ENCODE measurements at regions not wholly inside any gene's neighbourhood (a gene's known extent, or its start where the extent isn't known, plus 50 kb on each side); places are given as distances from the start of the nearest gene placed in this dataset.
A peak's percentile ranks its signal among the peaks of the same experiment; 100 is the strongest.

GRCh38 chr2:196251132-196251531 is 79.8 kb upstream of the STK17B start:
- Histone ChIP-seq H3K4me1 (ENCODE audit: control insufficient read depth, extremely low read depth, insufficient read depth, low read length) (peaks cover 6% of the 10 kb centered on the region), H3K27ac (ENCODE audit: insufficient read depth, low read length) (no peak overlapping the region)

GRCh38 chr2:196252408-196253115 is 81.2 kb upstream of the STK17B start:
- no peaks in the 10 kb centered on the region for H3K79me2 ChIP-seq (ENCODE audit: control insufficient read depth, insufficient read depth, low read length)
- no peak overlapping the region for H3K9ac ChIP-seq (ENCODE audit: insufficient read depth, low read length)
- H3K27ac ChIP-seq (ENCODE audit: insufficient read depth, low read length) = no peak overlapping the region
- no peaks in the 10 kb centered on the region for H3K9me3 ChIP-seq (ENCODE audit: control insufficient read depth, insufficient read depth, low read depth, low read length)
- TF ChIP-seq CTCF (conservative IDR thresholded peaks at IDR 0.05 in 1 of 2, IDR thresholded peaks at IDR 0.05 in 1 of 2; ENCODE audit: low read depth in 1 of 2, low read length in 2 of 2) = no peak
- no peak for TF ChIP-seq EZH2 (IDR thresholded peaks at IDR 0.05; ENCODE audit: low read length, missing control alignments)
- no peaks in the 10 kb centered on the region for H4K20me1 ChIP-seq (ENCODE audit: control insufficient read depth, extremely low read depth, insufficient read depth, low read length)
- H3K4me2 ChIP-seq (ENCODE audit: extremely low read depth, insufficient read depth, low read length) = no peak overlapping the region
- H3K4me1 ChIP-seq (ENCODE audit: control insufficient read depth, extremely low read depth, insufficient read depth, low read length) = peaks cover 6% of the 10 kb centered on the region
- H3K27me3 ChIP-seq (ENCODE audit: control insufficient read depth, insufficient read depth, low read length) = no peaks in the 10 kb centered on the region
- no peak overlapping the region for H2AFZ ChIP-seq (ENCODE audit: low read length)
- DNase-seq (ENCODE audit: low read depth in 2 of 2) = peak; percentile 29 to 82
- no peak overlapping the region for H3K4me3 ChIP-seq (replicated peaks in 1 of 4; ENCODE audit: control extremely low read depth in 1 of 4, insufficient read depth in 1 of 4, low read depth in 3 of 4, low read length in 4 of 4)
- no peaks in the 10 kb centered on the region for H3K36me3 ChIP-seq (ENCODE audit: control insufficient read depth, insufficient read depth, low read length)

More at GRCh38 chr2:196251132-196251531, 79.8 kb upstream of the STK17B start:
- H3K9ac ChIP-seq (ENCODE audit: insufficient read depth, low read length) = no peak overlapping the region
- H3K4me2 ChIP-seq (ENCODE audit: extremely low read depth, insufficient read depth, low read length) = no peak overlapping the region
- no peak overlapping the region for H2AFZ ChIP-seq (ENCODE audit: low read length)
- no peaks in the 10 kb centered on the region for H4K20me1 ChIP-seq (ENCODE audit: control insufficient read depth, extremely low read depth, insufficient read depth, low read length)
- no peak overlapping the region for H3K4me3 ChIP-seq (replicated peaks in 1 of 4; ENCODE audit: control extremely low read depth in 1 of 4, insufficient read depth in 1 of 4, low read depth in 3 of 4, low read length in 4 of 4)
- TF ChIP-seq EZH2 (IDR thresholded peaks at IDR 0.05; ENCODE audit: low read length, missing control alignments) = no peak
- TF ChIP-seq CTCF (conservative IDR thresholded peaks at IDR 0.05 in 1 of 2, IDR thresholded peaks at IDR 0.05 in 1 of 2; ENCODE audit: low read depth in 1 of 2, low read length in 2 of 2) = no peak
- no peaks in the 10 kb centered on the region for H3K79me2 ChIP-seq (ENCODE audit: control insufficient read depth, insufficient read depth, low read length)
- H3K36me3 ChIP-seq (ENCODE audit: control insufficient read depth, insufficient read depth, low read length) = no peaks in the 10 kb centered on the region
- no peaks in the 10 kb centered on the region for H3K9me3 ChIP-seq (ENCODE audit: control insufficient read depth, insufficient read depth, low read depth, low read length)
- no peak for DNase-seq (ENCODE audit: low read depth in 2 of 2)
- no peaks in the 10 kb centered on the region for H3K27me3 ChIP-seq (ENCODE audit: control insufficient read depth, insufficient read depth, low read length)

GRCh38 chr2:196253116-196253480 is 81.7 kb upstream of the STK17B start:
- H3K27ac ChIP-seq (ENCODE audit: insufficient read depth, low read length) = no peak overlapping the region
- H3K9ac ChIP-seq (ENCODE audit: insufficient read depth, low read length) = no peak overlapping the region
- H3K4me1 ChIP-seq (ENCODE audit: control insufficient read depth, extremely low read depth, insufficient read depth, low read length) = peaks cover 6% of the 10 kb centered on the region
- DNase-seq (ENCODE audit: low read depth in 2 of 2) = peak in 1 of 2 donors; percentile 22
- no peak overlapping the region for H3K4me3 ChIP-seq (replicated peaks in 1 of 4; ENCODE audit: control extremely low read depth in 1 of 4, insufficient read depth in 1 of 4, low read depth in 3 of 4, low read length in 4 of 4)
- TF ChIP-seq EZH2 (IDR thresholded peaks at IDR 0.05; ENCODE audit: low read length, missing control alignments) (no peak), CTCF (conservative IDR thresholded peaks at IDR 0.05 in 1 of 2, IDR thresholded peaks at IDR 0.05 in 1 of 2; ENCODE audit: low read depth in 1 of 2, low read length in 2 of 2) (no peak)
- H3K9me3 ChIP-seq (ENCODE audit: control insufficient read depth, insufficient read depth, low read depth, low read length) = no peaks in the 10 kb centered on the region
- no peaks in the 10 kb centered on the region for H3K27me3 ChIP-seq (ENCODE audit: control insufficient read depth, insufficient read depth, low read length)
- no peaks in the 10 kb centered on the region for H3K79me2 ChIP-seq (ENCODE audit: control insufficient read depth, insufficient read depth, low read length)
- H2AFZ ChIP-seq (ENCODE audit: low read length) = no peak overlapping the region
- no peak overlapping the region for H3K4me2 ChIP-seq (ENCODE audit: extremely low read depth, insufficient read depth, low read length)
- H3K36me3 ChIP-seq (ENCODE audit: control insufficient read depth, insufficient read depth, low read length) = no peaks in the 10 kb centered on the region
- no peaks in the 10 kb centered on the region for H4K20me1 ChIP-seq (ENCODE audit: control insufficient read depth, extremely low read depth, insufficient read depth, low read length)
